Thyroid gland (tissue), 4 donors: ENCODE measurements at regions not wholly inside any gene's neighbourhood (a gene's known extent, or its start where the extent isn't known, plus 50 kb on each side); places are given as distances from the start of the nearest gene placed in this dataset.

ENCODE experiments used
- DNase-seq, 2 donors: peaks; one replicate each; pipeline ENCODE4 v3.0.0-alpha.2; 2019
- H3K27ac ChIP-seq, 3 donors: fragments of 200-600 bp; sonication (generic); 1 replicate in 2 of 3; 2 replicates in 1 of 3; pipeline ENCODE4 v1.5.1; 2016 to 2019; ENCODE audit warnings: mild to moderate bottlenecking in 1 of 3, moderate library complexity in 1 of 3
- H3K27me3 ChIP-seq: fragments of 200-600 bp; sonication (generic); one replicate; pipeline ENCODE4 v1.5.1; 2019
- H3K36me3 ChIP-seq, 2 donors: fragments of 200-600 bp; sonication (generic); one replicate each; pipeline ENCODE4 v1.5.1; 2016 to 2019
- H3K4me1 ChIP-seq, 2 donors: fragments of 200-600 bp; sonication (generic); one replicate each; pipeline ENCODE4 v1.5.1; 2017 to 2019
- H3K4me3 ChIP-seq, 3 donors: fragments of 200-600 bp; sonication (generic); replicated peaks in 1 of 3; 1 replicate in 2 of 3; 2 replicates in 1 of 3; pipeline ENCODE4 v1.5.1; 2016; ENCODE audit warnings: mild to moderate bottlenecking in 1 of 3
- H3K9me3 ChIP-seq: fragments of 200-600 bp; sonication (generic); one replicate; pipeline ENCODE4 v1.5.1; 2017
- CTCF ChIP-seq, 6 experiments: fragments of 200-600 bp in 3 of 6; fragments of 450-650 bp in 3 of 6; sonication (generic) in 3 of 6; IDR thresholded peaks; one replicate each; pipeline ENCODE4 v1.5.1; 2016 to 2019; ENCODE audit warnings: antibody characterized with exemption in 6 of 6, mild to moderate bottlenecking in 2 of 6, inconsistent platforms in 1 of 6, moderate library complexity in 1 of 6
- POLR2A ChIP-seq, 2 donors: fragments of 450-650 bp; IDR thresholded peaks; one replicate each; pipeline ENCODE4 v1.6.1; 2017; ENCODE audit warnings: antibody characterized with exemption in 2 of 2, mild to moderate bottlenecking in 2 of 2, moderate library complexity in 1 of 2
- WGBS, 2 donors: methylation state at CpG; one replicate each; pipeline ENCODE4 v1.1.5; 2017; 5-methylcytosine and 5-hydroxymethylcytosine counted together
- intact Hi-C: fragments of 100-400 bp; cut with DNase I; formaldehyde crosslinking; loops from one replicate; pipeline ENCODE4 v1.15.1; 2023

- intact Hi-C loops, result no loop called here
- Histone ChIP-seq H3K4me1 (no peaks in the 10 kb centered on the region), H3K9me3 (no peaks in the 10 kb centered on the region), H3K27ac (no peak overlapping the region), H3K27me3 (no peaks in the 10 kb centered on the region), H3K36me3 (no peaks in the 10 kb centered on the region), H3K4me3 (no peak overlapping the region)
- WGBS, 2 donors, result 93 to 94% methylated on average over 2 of the region's 2 CpGs
- TF ChIP-seq CTCF (IDR thresholded peaks at IDR 0.05) (no peak), POLR2A (IDR thresholded peaks at IDR 0.05) (no peak)
- DNase-seq, result no peak
Observed at GRCh38 chr1:164071288-164071687, 487.7 kb upstream of the PBX1 start.

DNA sequence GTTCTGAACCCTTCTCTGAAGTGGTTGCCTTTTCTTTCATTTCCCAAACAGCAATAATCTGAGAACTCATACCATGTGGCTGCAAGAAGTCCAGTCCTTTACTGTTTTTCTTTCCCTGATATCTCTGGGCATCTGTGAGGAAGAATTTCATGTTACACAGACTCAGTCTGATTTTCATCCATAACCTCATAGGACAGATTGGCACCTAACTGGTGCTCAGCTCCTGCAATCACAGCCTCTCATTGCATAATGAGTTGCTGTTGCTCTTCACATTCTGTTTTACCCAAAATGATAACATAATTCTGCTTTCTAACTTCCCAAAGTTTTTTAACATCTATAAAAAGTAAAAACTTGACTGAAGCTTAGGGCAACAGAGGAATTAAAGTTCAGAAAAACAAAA, 472.2 kb upstream of the PBX1 start:
- H3K4me3 ChIP-seq, result no peak overlapping the region
- no peaks in the 10 kb centered on the region for H3K27me3 ChIP-seq
- no peaks in the 10 kb centered on the region for H3K4me1 ChIP-seq
- DNase-seq, result no peak
- H3K9me3 ChIP-seq, result no peaks in the 10 kb centered on the region
- TF ChIP-seq POLR2A (IDR thresholded peaks at IDR 0.05) (no peak), CTCF (IDR thresholded peaks at IDR 0.05) (no peak)
- no peak overlapping the region for H3K27ac ChIP-seq
- intact Hi-C loops, result no loop called here
- no peaks in the 10 kb centered on the region for H3K36me3 ChIP-seq

- no peak for DNase-seq
- WGBS, 2 donors, result 35 to 37% methylated on average over 6 of the region's 6 CpGs
- no peak for TF ChIP-seq CTCF (IDR thresholded peaks at IDR 0.05)
- TF ChIP-seq POLR2A (IDR thresholded peaks at IDR 0.05), result no peak
- Histone ChIP-seq H3K27me3 (no peaks in the 10 kb centered on the region), H3K4me3 (no peak overlapping the region), H3K27ac (no peak overlapping the region), H3K36me3 (no peaks in the 10 kb centered on the region), H3K9me3 (no peaks in the 10 kb centered on the region), H3K4me1 (no peaks in the 10 kb centered on the region)
- intact Hi-C loops, result no loop called here
Observed at GRCh38 chr1:164087906-164088453, 471.0 kb upstream of the PBX1 start.

DNA sequence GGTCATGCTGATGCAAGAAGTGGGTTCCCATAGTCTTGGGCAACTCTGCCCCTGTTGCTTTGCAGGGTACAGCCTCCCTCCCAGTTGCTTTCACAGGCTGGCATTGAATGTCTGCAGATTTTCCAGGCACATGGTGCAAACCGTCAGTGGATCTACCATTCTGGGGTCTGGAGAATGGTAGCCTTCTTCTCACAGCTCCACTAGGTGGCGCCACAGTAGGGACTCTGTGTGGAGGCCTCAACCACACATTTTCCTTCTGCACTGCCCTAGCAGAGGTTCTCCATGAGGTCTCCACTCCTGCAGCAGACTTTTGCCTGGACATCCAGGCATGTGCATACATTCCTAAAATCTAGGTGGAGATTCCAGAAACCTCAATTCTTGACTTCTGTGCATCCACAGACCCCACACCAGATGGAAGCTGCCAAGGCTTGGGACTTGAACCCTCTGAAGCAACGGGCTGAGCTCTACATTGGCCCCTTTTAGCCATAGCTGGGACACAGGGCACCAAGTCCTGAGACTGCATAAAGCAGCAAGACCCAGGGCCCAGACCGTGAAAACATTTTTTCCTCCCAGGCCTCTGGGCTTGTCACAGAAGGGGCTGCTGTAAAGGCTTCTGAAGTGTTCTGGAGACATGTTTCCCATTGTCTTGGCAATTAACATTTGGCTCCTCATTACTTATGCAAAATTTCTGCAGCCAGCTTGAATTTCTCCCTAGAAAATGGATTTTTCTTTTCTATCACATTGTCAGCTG, 466.2 kb upstream of the PBX1 start:
- Histone ChIP-seq H3K36me3 (no peaks in the 10 kb centered on the region), H3K4me1 (no peaks in the 10 kb centered on the region), H3K27ac (no peak overlapping the region), H3K4me3 (no peak overlapping the region), H3K27me3 (no peaks in the 10 kb centered on the region), H3K9me3 (no peaks in the 10 kb centered on the region)
- no peak for DNase-seq
- intact Hi-C loops, result no loop called here
- WGBS, 2 donors, result 85 to 91% methylated on average over 3 to 4 of the region's 4 CpGs
- TF ChIP-seq POLR2A (IDR thresholded peaks at IDR 0.05), result no peak
- no peak for TF ChIP-seq CTCF (IDR thresholded peaks at IDR 0.05)

DNA sequence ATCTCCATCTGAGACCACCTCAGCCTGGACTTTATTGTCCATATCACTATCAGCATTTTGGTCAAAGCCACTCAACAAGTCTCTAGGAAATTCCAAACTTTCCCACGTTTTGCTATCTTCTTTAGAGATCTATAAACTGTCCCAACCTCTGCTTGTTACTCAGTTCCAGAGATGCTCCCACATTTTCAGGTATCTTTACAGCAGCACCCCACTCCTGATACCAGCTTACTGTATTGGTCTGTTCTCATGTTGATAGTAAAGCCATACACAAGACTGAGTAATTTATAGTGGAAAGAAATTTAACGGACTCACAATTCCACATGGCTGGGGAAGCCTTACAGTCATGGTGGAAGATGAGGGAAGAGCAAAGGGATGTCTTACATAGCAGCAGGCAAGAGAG, 465.4 kb upstream of the PBX1 start:
- Histone ChIP-seq H3K36me3 (no peaks in the 10 kb centered on the region), H3K27ac (no peak overlapping the region), H3K9me3 (no peaks in the 10 kb centered on the region), H3K27me3 (no peaks in the 10 kb centered on the region), H3K4me3 (no peak overlapping the region), H3K4me1 (no peaks in the 10 kb centered on the region)
- no peak for TF ChIP-seq CTCF (IDR thresholded peaks at IDR 0.05)
- TF ChIP-seq POLR2A (IDR thresholded peaks at IDR 0.05), result no peak
- WGBS, 2 donors, result 86 to 88% methylated on average over 2 of the region's 2 CpGs
- intact Hi-C loops, result no loop called here
- DNase-seq, result no peak
